ENCODE measurements at regions not wholly inside any gene's neighbourhood (a gene's known extent, or its start where the extent isn't known, plus 50 kb on each side); places are given as distances from the start of the nearest gene placed in this dataset.

DNA sequence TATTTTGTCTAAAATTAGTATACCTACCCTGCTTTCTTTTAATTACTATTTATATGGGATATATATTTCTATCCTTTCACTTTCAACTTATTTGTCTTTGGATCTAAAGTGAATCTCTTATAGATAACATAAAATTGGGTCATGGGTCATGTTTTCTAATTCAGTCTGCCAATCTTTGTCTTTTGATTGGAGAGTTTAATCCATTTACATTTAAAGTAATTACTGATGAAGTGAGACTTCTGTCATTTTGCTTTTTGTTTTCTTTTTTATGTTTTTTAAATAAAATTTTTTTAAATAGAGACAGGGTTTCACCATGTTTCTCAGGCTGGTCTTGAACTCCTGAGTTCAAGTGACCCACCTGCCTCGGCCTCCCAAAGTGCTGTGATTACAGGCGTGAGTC, 50.5 kb upstream of the PRDM1 start:
- no peak for DNase-seq

DNA sequence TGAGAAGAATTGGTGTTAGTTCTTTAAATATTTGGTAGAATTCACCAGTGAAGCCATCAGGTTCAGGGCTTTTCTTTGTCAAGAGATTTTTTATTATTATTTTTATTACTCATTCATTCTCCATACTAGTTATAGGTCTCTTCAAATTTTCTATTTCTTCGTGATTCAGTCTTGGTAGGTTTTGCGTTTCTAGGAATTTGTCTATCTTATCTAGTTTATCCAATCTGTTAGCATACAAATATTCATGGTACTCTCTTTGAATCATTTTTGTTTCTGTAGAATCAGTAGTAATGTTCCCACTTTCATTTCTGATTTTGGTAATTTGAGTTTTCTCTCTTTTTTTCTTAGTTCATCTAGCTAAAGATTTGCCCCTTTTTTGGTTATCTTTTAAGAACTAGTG, 52.3 kb upstream of the PRDM1 start:
- Histone ChIP-seq H3K27me3 (no peaks in the 10 kb centered on the region), H3K4me3 (no peak overlapping the region), H3K36me3 (no peaks in the 10 kb centered on the region), H3K9me3 (peaks cover 15% of the 10 kb centered on the region)
- DNase-seq = no peak

More for the DNA sequence above, 50.5 kb upstream of the PRDM1 start:
- Histone ChIP-seq H3K9me3 (peaks cover 15% of the 10 kb centered on the region), H3K36me3 (no peaks in the 10 kb centered on the region), H3K4me3 (no peak overlapping the region), H3K27me3 (no peaks in the 10 kb centered on the region)

DNA sequence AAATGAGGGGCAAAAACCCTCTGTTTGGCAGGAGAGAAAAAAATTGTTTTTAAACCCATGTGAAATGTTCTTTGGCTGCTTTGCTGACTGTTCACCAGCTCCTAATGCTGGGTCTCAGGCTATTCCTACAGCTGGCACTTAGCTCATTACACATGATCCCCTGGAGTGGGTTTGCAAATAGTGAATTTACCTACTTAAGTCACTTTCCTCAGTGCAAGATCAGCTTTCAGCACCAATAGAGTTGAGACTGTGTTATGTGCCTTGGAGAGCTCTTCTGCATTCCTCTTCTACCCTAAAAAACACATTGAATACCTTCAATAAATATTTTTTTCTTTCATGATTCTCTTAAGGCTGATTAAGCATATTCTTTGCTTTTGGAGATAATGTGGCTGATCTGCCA, 58.4 kb upstream of the PRDM1 start:
- no peak overlapping the region for H3K4me3 ChIP-seq
- H3K36me3 ChIP-seq = no peaks in the 10 kb centered on the region
- H3K9me3 ChIP-seq = no peaks in the 10 kb centered on the region
- no peak for DNase-seq
- no peaks in the 10 kb centered on the region for H3K27me3 ChIP-seq

DNA sequence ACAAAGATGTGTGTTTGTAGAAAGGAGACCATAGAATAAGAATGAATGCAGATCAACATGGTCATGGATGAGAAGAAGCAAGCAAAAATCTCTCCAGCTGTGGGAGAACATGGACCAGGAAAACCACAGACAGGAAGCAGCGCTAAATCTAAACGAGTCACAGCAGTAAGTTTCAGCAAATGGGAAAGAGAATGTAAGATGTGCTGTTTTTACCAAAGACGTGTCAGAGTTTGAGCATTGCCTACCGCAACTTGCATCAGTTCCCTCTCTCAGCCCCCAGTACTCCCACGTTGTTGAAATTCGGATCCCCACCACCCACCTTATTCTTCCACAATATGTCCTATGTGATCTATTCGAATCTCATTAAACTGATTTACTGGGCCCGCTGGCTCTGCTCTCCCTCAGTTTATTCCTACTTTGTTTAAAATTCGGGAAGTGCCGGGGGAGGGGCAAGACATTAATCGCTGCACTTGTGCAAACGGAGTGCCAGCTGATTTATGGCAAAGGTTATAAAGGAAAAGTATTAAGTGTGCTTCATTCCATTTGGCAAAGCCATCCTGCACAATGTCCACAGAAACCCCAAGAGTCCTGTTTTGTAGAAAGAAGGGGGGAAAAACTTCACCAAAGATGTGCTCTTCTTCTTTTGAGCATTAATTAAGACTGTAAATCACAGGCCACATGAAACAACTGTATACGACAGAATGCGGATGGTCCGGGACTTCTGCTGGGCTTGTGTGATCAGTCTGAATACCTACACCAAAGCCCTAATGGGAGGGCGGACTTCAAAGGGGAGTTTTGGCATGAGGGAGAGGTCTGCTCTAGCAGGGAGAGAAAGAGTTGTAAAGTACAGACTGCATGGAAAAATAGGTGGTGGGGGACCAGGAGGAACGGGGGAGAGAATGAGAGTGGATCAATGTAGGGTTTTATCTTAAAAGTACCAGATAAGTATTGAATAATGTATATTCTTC, 59.1 kb upstream of the PRDM1 start:
- no peak for DNase-seq
- no peaks in the 10 kb centered on the region for H3K9me3 ChIP-seq
- H3K36me3 ChIP-seq = no peaks in the 10 kb centered on the region
- H3K27me3 ChIP-seq = no peaks in the 10 kb centered on the region
- no peak overlapping the region for H3K4me3 ChIP-seq

DNA sequence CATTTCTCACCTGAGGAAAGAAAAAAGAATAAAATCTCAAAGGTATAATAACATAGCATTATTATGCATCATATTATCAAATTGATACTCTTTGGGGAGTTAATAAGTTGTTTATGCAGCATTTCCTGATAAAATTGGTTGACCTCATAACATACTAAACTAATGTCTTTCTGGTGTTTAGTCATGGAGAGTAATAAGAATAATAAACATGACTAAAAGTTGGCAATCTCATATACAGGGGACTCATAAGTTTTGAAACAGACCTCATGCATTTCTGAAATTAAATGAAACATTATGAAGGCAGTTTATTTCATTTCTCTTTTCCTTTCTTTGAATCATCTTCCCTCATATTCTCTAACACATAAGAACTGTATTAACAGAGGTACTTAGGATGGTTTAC, 60.5 kb upstream of the PRDM1 start:
- H3K4me3 ChIP-seq = no peak overlapping the region
- DNase-seq = no peak
- no peaks in the 10 kb centered on the region for H3K9me3 ChIP-seq
- H3K36me3 ChIP-seq = no peaks in the 10 kb centered on the region
- H3K27me3 ChIP-seq = no peaks in the 10 kb centered on the region

DNA sequence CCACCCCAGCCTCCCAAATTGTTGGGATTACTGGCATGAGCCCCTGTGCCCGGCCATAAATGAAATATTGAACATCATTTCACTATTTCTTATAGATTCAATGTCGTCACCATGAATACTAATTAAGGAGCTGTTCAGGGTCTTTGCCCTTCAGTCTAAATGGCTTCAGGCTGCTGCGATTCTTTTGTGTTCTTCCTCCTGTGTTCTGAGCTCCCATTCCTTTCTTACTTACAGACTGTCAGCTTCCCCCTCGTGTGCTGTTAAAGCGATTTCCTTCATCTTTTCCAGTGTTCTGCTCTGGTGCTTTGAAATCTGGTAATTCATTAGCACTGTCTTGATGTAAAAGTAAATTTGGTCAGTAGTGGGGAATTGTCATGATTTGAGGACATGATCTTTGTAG, 63.3 kb upstream of the PRDM1 start:
- no peaks in the 10 kb centered on the region for H3K27me3 ChIP-seq
- H3K4me3 ChIP-seq = no peak overlapping the region
- no peaks in the 10 kb centered on the region for H3K36me3 ChIP-seq
- no peak for DNase-seq
- H3K9me3 ChIP-seq = no peaks in the 10 kb centered on the region

DNA sequence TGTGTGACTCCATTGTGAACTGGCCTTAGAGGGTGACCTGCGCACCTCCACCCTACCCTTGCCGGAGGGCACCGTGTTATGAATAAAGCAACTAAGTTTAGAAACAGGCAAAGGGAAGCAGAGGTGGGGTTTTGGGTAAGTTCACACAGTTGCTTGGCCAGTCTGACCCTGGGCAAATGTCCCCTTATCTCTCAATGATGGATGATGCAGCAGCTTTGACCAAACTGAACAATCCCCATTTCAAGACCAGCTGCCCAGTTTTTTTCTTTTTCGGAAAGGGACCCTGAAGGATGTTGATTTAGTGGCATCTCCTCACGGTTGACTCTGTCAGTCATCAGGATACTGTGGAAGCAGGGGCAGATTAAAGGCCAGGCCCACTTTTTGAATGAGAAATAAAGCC, 68.7 kb upstream of the PRDM1 start:
- Histone ChIP-seq H3K27me3 (no peaks in the 10 kb centered on the region), H3K9me3 (no peaks in the 10 kb centered on the region), H3K4me3 (no peak overlapping the region), H3K36me3 (no peaks in the 10 kb centered on the region)
- DNase-seq = no peak

DNA sequence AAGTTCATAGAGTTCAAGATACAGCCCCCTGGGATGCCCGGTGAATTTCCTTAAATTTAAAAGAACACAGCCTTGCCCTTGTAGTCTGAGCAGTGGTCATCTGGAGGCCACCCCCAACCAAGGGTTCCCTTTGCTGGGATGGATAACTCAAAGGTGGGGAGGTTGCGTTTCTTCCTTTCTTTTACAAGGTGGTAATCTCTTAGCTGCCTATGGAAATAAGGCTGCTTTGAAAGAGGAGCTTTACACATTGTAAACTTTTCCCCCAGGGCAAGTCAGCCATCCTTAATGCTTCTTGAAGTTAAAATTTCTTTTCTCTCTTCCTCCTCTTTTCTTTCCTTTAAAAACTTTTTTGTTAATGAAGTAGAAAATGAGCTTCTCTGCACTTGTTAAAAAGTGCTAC, 71.2 kb upstream of the PRDM1 start:
- Histone ChIP-seq H3K9me3 (no peaks in the 10 kb centered on the region), H3K4me3 (no peak overlapping the region), H3K27me3 (no peaks in the 10 kb centered on the region), H3K36me3 (no peaks in the 10 kb centered on the region)
- DNase-seq = no peak

DNA sequence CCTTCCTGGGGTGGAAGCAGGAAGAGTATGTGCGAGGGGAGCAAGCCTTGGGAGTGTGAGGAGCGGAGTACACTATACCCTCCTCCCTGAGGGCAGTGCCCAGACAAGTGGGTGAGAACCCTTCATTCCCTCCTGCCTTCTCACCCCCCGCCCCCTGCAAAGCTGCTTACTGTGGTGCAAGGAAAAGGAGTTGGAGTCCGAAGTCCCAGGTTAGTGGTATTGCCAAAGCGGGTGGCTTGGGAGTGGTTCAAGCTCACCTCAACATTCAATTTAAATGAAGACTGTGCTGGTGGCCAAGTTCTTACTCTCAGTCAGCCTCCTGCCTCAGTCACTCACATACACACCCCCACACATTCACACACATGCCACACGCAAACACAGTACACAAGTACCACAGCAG, 74.7 kb upstream of the PRDM1 start:
- no peaks in the 10 kb centered on the region for H3K36me3 ChIP-seq
- no peaks in the 10 kb centered on the region for H3K9me3 ChIP-seq
- DNase-seq = no peak
- no peak overlapping the region for H3K4me3 ChIP-seq
- H3K27me3 ChIP-seq = no peaks in the 10 kb centered on the region

DNA sequence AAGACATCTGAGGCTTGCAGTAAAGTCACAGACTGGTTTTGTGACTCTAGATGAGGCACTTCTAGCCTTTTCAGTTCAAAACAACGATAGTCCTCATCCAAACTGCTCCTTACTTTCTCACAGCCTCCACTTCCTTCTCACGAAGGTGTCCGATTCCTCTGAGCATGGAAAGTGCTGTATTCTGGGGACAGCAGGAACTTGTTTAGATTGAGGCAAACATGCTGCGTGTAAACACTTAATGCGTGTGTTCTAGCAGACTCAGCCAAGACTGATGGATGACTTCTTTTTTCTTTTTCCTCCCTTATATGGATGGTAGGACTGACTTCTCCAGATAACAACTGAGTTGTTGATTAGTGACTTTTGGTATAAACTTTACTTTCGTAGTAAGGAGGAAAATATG, 80.2 kb upstream of the PRDM1 start:
- H3K9me3 ChIP-seq = no peaks in the 10 kb centered on the region; the same call in 1 of the 2 replicates
- no peaks in the 10 kb centered on the region for H3K36me3 ChIP-seq
- DNase-seq = no peak
- H3K27me3 ChIP-seq = no peaks in the 10 kb centered on the region
- no peak overlapping the region for H3K4me3 ChIP-seq

DNA sequence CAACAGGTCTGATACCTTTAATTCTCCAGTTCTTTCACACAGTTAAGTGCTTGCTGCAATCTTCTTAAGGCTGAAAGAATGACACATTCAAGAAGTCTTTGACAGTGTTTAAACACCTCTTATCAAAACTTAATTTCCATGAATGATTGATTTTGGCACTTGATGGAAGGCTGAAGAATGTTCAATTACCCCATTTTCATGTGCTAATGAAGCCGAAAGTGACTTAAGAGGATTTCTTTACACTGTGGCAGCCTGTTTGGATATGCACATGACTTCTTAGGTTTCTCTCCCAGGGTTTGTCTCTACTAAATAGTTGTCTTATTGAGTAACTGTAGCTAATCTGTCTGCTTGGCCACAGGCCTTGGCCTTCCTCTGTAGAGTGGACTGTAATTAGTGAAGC, 81.1 kb upstream of the PRDM1 start:
- H3K9me3 ChIP-seq = no peaks in the 10 kb centered on the region; the same call in 1 of the 2 replicates
- H3K36me3 ChIP-seq = no peaks in the 10 kb centered on the region
- H3K27me3 ChIP-seq = no peaks in the 10 kb centered on the region
- DNase-seq = no peak
- H3K4me3 ChIP-seq = no peak overlapping the region

DNA sequence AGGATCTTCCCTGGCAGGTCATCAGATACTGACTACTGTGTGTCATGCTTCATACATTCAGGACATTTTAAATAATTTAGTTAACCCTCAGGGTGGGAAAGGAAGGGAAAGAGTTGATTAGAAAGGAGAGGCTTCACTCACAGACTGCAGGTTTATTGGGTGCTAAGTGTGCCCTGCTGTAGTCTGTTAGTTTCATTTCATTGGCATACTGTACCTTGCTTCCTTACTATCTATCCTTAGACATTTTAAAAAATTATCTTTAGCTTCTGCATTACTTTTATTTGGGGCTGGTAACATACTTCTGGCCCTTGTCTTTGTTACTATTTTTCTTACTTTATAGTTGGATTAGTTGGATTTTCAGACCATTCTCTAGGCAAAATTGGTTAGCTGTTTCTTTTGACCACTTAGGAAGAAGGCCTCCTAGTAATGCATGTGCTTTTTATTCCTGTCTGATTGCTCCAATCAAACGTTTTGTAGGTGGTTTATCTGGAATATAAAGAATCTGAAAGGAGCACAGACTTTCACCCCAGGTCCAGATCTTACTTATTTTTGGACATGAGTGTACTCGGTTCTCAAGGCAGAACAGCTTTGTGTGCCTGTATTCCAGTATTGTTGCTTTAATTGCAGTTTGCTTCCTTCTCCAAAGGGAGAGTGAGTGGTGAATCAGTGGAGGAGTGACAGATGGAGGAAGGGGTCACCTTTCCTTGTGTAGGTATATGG, 82.7 kb upstream of the PRDM1 start:
- Histone ChIP-seq H3K4me3 (no peak overlapping the region), H3K36me3 (no peaks in the 10 kb centered on the region), H3K27me3 (no peaks in the 10 kb centered on the region), H3K9me3 (no peaks in the 10 kb centered on the region; the same call in 1 of the 2 replicates)
- DNase-seq = no peak

DNA sequence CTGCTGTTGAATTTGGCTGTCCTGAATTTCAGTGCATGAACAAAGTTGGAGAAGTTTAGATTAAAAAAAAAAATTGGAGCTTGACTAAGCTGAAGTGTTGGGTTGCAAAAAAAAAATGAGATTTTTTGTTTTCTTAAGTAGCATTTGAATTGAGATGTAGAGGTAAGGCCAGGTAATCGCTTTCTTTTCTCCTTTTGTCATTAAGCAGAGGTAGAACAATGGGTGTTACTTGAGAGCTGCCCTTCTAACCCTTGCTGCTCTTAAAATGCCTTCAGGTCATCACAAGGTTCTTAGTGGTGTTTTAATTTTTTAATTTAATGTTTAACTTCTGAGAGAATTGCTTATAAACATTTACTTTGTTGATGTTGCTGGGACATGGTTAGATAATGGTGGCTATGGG, 84.1 kb upstream of the PRDM1 start:
- no peak overlapping the region for H3K4me3 ChIP-seq
- H3K27me3 ChIP-seq = no peaks in the 10 kb centered on the region
- no peak for DNase-seq
- H3K36me3 ChIP-seq = no peaks in the 10 kb centered on the region
- H3K9me3 ChIP-seq = no peaks in the 10 kb centered on the region; the same call in 1 of the 2 replicates

DNA sequence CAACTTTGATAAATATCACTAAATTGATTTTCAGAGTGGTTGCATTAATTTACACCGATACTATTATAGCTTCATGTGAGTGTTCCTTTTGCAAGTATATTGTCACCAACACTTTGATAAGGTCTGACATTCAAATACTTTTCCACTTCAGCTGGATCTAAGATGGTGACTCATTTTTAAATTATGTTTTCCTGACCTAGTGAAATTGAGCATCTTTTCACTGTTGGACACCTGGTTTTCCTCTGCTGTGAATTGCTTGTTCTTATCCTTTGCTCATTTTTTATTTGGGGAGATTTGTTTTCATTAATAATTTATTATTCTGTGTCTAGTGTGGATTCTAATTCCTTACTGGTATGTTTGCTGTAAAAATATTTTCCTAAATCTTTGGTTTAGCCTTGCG, 85.2 kb upstream of the PRDM1 start:
- Histone ChIP-seq H3K9me3 (no peaks in the 10 kb centered on the region; the same call in 1 of the 2 replicates), H3K36me3 (no peaks in the 10 kb centered on the region), H3K27me3 (no peaks in the 10 kb centered on the region; the same call in 1 of the 2 replicates), H3K4me3 (no peak overlapping the region)
- DNase-seq = no peak

DNA sequence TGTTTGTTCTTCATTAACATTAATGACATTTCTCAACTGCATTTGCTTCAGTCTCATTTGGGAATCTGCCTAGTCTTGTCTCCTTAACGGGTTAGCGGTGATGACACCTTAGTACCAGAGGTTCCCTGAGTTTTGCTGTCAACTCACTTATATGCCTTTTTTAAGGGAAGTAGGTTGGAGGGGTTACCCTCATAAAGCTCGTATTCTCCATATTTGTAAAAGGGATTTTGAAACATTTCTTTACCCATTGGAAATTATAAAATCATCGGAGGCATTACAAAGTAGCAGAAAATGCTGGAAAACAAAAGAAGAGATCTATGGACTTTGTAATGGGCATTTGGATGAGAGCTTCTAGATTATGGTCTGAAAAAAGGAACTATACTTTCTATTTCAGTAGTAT, 88.7 kb upstream of the PRDM1 start:
- Histone ChIP-seq H3K27me3 (no peaks in the 10 kb centered on the region; the same call in 1 of the 2 replicates), H3K4me3 (no peak overlapping the region), H3K9me3 (no peaks in the 10 kb centered on the region), H3K36me3 (no peaks in the 10 kb centered on the region)
- no peak for DNase-seq

DNA sequence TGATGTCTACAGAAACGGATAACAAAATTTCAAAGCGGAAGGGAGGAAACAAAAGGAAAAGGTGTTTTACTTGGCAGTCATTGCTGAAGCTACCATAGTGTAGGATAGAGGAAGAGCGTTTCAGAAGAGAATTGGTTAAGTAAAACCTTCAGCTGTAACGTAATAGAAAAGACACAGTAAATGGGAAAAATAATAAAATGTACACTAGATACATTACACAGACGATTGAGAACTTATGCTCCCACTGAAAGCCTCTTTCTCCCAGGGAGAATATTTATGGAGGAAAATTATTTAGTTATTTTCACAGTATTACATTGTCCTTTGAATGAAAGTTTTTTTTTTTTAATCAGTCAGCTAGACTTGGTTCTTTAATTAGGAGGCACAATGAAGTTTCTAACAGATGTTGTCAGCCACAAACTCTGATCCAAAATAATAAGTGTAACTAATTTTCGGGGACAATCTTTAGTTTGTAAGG, 90.7 kb upstream of the PRDM1 start:
- H3K27me3 ChIP-seq = no peaks in the 10 kb centered on the region; the same call in 1 of the 2 replicates
- H3K4me3 ChIP-seq = peak overlapping the region; percentile 70
- no peaks in the 10 kb centered on the region for H3K9me3 ChIP-seq
- H3K36me3 ChIP-seq = no peaks in the 10 kb centered on the region
- DNase-seq = no peak

DNA sequence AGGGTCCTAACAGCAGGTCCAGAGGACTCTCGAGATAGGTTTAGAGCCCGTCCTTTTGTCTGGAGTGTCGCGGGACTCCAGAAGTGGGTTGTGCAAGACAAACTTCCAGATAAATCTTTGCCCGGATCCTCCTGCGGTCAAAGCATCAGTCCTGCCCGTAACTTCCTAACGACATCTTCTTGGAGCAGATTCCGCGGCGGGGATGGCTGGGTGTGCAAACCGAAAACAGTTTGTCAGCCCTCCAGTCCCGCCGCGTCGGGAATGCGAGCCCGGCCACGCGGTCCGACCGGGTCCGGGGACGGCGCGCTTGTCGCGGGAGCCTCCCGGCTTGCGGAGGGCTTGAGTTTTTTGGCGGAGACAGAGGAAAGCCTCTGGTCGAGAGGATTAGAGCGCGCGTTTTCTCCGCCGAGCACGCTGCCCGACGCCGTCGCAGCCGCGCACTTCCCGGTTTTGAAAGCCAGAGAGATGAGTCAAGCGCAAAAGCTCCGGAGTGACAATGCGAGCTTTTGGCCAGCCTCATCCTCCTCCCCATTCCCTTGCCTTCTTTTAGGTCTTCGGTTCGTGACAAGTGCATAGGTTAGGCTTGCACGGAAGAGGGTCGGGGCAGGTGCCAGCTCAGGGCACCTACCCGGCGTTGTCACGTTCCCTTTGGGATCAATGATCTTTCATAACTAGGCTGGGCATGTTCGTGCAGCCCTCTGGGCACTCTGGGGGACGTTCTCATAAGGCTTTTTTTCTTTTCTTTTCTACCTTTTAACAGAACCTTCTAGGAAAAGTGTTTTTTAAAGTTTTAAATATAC, 91.3 kb upstream of the PRDM1 start:
- DNase-seq = peak; percentile 75
- Histone ChIP-seq H3K4me3 (peak overlapping the region; percentile 70), H3K27me3 (no peaks in the 10 kb centered on the region; the same call in 1 of the 2 replicates), H3K9me3 (no peaks in the 10 kb centered on the region), H3K36me3 (no peaks in the 10 kb centered on the region)
